Smooth muscle cell (in vitro differentiated cells): ENCODE measurements at regions not wholly inside any gene's neighbourhood (a gene's known extent, or its start where the extent isn't known, plus 50 kb on each side); places are given as distances from the start of the nearest gene placed in this dataset.
"Not testable (repeated sequence)": the region's sequence is repeated elsewhere in the genome, so short reads cannot be mapped to it uniquely, and the experiment has no call there.

Source experiments
- DNase-seq: peaks from one replicate; lab custom pipeline; 2025; ENCODE audit not compliant: unreplicated experiment; lab: John Stamatoyannopoulos, UW
- H2AFZ ChIP-seq: fragments of 200-600 bp; sonication (generic); 2 replicates; pipeline ENCODE4 v1.6.0; 2016; ENCODE audit warnings: antibody characterized with exemption, low read depth, mild to moderate bottlenecking
- H3F3A ChIP-seq: fragments of 200-600 bp; sonication (generic); 2 replicates; pipeline ENCODE4 v1.6.0; 2017; ENCODE audit warnings: antibody characterized with exemption, low read depth
- H3K27ac ChIP-seq: fragments of 200-600 bp; sonication (generic); 2 replicates; pipeline ENCODE4 v1.5.1; 2016; ENCODE audit warnings: low read depth, mild to moderate bottlenecking
- H3K27me3 ChIP-seq: fragments of 200-600 bp; sonication (generic); 2 replicates; pipeline ENCODE4 v1.6.1; 2016; ENCODE audit warnings: low read depth, mild to moderate bottlenecking
- H3K36me3 ChIP-seq: fragments of 200-600 bp; sonication (generic); 2 replicates; pipeline ENCODE4 v1.5.1; 2016; ENCODE audit warnings: low read depth
- H3K4me1 ChIP-seq: fragments of 200-600 bp; sonication (generic); 2 replicates; pipeline ENCODE4 v1.5.1; 2016; ENCODE audit warnings: low read depth
- H3K4me2 ChIP-seq: fragments of 200-600 bp; sonication (generic); 2 replicates; pipeline ENCODE4 v1.6.0; 2016; ENCODE audit warnings: mild to moderate bottlenecking
- H3K4me3 ChIP-seq: fragments of 200-600 bp; sonication (generic); 2 replicates; pipeline ENCODE4 v1.5.1; 2016; ENCODE audit warnings: mild to moderate bottlenecking
- H3K79me2 ChIP-seq: fragments of 200-600 bp; sonication (generic); 2 replicates; pipeline ENCODE4 v1.6.0; 2016; ENCODE audit warnings: low read depth, mild to moderate bottlenecking
- H3K9ac ChIP-seq: fragments of 200-600 bp; sonication (generic); 2 replicates; pipeline ENCODE4 v1.6.0; 2016; ENCODE audit warnings: low read depth
- H3K9me3 ChIP-seq: fragments of 200-600 bp; sonication (generic); replicated peaks from 2 replicates; pipeline ENCODE4 v1.5.1; 2016; ENCODE audit warnings: low read depth
- H4K20me1 ChIP-seq: fragments of 200-600 bp; sonication (generic); 2 replicates; pipeline ENCODE4 v1.6.0; 2016; ENCODE audit warnings: low read depth
- WGBS: methylation state at CpG from one replicate; pipeline ENCODE4 v1.1.7; 2016; ENCODE audit warnings: low lambda C conversion rate; 5-methylcytosine and 5-hydroxymethylcytosine counted together
- TF ChIP-seq, protein P1 (sequence below): fragments of 200-600 bp; sonication (generic); IDR thresholded peaks from 2 replicates; pipeline ENCODE4 v1.5.1; 2017; ENCODE audit warnings: borderline replicate concordance, mild to moderate bottlenecking, antibody characterized with exemption; ENCODE audit not compliant: insufficient read depth, poor library complexity, severe bottlenecking

GRCh38 chr20:53656293-53657202 lies 62.9 kb upstream of the ZNF217 start:
- Histone ChIP-seq H2AFZ (peak overlapping the region; percentile 32), H4K20me1 (no peaks in the 10 kb centered on the region), H3K27me3 (no peaks in the 10 kb centered on the region), H3K4me1 (peaks cover 51% of the 10 kb centered on the region), H3K4me3 (no peak overlapping the region), H3K4me2 (peak overlapping the region; percentile 71), H3K27ac (peak overlapping the region; percentile 83), H3K9ac (peak overlapping the region; percentile 32), H3K79me2 (no peaks in the 10 kb centered on the region), H3K36me3 (no peaks in the 10 kb centered on the region), H3K9me3 (no peaks in the 10 kb centered on the region), H3F3A (peaks cover 22% of the 10 kb centered on the region)
- TF ChIP-seq, protein P1, sequence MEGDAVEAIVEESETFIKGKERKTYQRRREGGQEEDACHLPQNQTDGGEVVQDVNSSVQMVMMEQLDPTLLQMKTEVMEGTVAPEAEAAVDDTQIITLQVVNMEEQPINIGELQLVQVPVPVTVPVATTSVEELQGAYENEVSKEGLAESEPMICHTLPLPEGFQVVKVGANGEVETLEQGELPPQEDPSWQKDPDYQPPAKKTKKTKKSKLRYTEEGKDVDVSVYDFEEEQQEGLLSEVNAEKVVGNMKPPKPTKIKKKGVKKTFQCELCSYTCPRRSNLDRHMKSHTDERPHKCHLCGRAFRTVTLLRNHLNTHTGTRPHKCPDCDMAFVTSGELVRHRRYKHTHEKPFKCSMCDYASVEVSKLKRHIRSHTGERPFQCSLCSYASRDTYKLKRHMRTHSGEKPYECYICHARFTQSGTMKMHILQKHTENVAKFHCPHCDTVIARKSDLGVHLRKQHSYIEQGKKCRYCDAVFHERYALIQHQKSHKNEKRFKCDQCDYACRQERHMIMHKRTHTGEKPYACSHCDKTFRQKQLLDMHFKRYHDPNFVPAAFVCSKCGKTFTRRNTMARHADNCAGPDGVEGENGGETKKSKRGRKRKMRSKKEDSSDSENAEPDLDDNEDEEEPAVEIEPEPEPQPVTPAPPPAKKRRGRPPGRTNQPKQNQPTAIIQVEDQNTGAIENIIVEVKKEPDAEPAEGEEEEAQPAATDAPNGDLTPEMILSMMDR: no peak
- WGBS: 3% methylated on average over 4 of the region's 4 CpGs
- no peak for DNase-seq

- H3K79me2 ChIP-seq: no peaks in the 10 kb centered on the region
- H3K4me3 ChIP-seq: no peak overlapping the region
- no peaks in the 10 kb centered on the region for H3K27me3 ChIP-seq
- H3K4me2 ChIP-seq: peak overlapping the region; percentile 71
- peaks cover 43% of the 10 kb centered on the region for H3K4me1 ChIP-seq
- H4K20me1 ChIP-seq: no peaks in the 10 kb centered on the region
- H2AFZ ChIP-seq: peak overlapping the region; percentile 20
- WGBS: 62% methylated on average over 4 of the region's 4 CpGs
- H3K36me3 ChIP-seq: no peaks in the 10 kb centered on the region
- H3F3A ChIP-seq: peaks cover 20% of the 10 kb centered on the region
- TF ChIP-seq, protein P1: no peak
- no peaks in the 10 kb centered on the region for H3K9me3 ChIP-seq
- H3K27ac ChIP-seq: peak overlapping the region; percentile 83
- no peak for DNase-seq
- peak overlapping the region; percentile 18 for H3K9ac ChIP-seq
Observed at GRCh38 chr20:53655625-53656292, 62.1 kb upstream of the ZNF217 start.

DNA sequence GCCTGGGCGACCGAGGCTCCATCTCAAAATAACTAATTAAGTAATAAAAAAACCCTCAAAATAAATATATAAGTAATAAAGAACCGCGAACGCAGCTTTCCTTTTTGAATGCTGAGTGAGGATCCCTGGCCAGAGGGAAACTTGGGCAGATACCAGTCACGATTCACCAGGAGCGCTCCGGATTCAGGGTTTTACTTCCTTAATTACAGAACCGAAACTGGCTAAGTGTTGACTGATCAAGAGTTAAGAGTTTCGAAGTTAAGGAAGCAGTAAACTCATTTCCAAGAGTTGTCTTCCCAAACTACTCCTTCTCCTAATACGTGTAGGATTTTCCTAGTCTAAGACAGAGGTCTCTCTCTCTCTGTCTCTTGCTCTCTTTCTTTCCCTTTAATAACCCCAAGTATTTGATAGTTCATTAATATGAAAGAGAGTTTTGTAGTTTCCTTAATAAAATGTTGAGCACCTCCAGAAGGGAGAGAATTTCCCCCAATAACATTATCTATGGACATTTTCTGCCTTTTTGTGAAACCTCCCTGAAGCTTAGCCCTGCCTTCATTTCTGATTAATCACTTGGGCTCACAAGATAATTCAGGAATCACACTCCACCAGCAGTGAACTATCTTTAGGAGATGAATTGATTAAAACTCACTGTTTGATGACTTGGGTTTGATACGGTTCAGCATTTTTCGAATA lies 61.4 kb upstream of the ZNF217 start:
- no peak for DNase-seq
- 82% methylated on average over 13 of the region's 13 CpGs for WGBS
- H2AFZ ChIP-seq: peak overlapping the region; percentile 83

DNA sequence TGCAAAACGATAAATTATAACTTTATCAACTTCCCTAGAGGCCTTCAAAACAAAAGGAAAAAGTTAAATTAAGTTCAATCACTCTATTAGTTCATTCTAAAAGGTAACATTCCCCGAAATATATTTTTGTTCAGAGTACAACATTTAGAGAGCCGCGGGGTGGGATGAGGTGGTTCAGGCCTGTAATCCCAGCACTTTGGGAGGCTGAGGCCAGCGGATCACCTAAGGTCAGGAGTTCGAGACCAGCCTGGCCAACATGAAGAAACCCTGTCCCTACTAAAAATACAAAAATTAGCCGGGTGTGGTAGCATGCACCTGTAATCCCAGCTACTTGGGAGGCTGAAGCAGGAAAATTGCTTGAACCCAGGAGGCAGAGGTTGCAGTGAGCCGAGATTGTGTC lies 60.9 kb upstream of the ZNF217 start:
- not testable (repeated sequence) for H3K4me2 ChIP-seq, H4K20me1 ChIP-seq, H3K36me3 ChIP-seq, DNase-seq, H3K27me3 ChIP-seq, H3K4me3 ChIP-seq, H3K9me3 ChIP-seq, H3K79me2 ChIP-seq, H3K9ac ChIP-seq, H3K27ac ChIP-seq, H2AFZ ChIP-seq
- Histone ChIP-seq H3K4me1 (peaks cover 35% of the 10 kb centered on the region), H3F3A (peaks cover 17% of the 10 kb centered on the region)
- 96% methylated on average over 8 of the region's 8 CpGs for WGBS

More for the DNA sequence above, 61.4 kb upstream of the ZNF217 start:
- H3K27me3 ChIP-seq: no peaks in the 10 kb centered on the region
- peaks cover 17% of the 10 kb centered on the region for H3F3A ChIP-seq
- no peaks in the 10 kb centered on the region for H3K36me3 ChIP-seq
- H4K20me1 ChIP-seq: no peaks in the 10 kb centered on the region
- H3K4me2 ChIP-seq: peak overlapping the region; percentile 71
- peak overlapping the region; percentile 18 for H3K9ac ChIP-seq
- H3K9me3 ChIP-seq: no peaks in the 10 kb centered on the region
- H3K4me3 ChIP-seq: no peak overlapping the region
- peaks cover 36% of the 10 kb centered on the region for H3K4me1 ChIP-seq
- peak overlapping the region; percentile 83 for H3K27ac ChIP-seq
- TF ChIP-seq, protein P1: no peak
- no peaks in the 10 kb centered on the region for H3K79me2 ChIP-seq
